OCI-LY1 (cell line): ENCODE measurements at regions not wholly inside any gene's neighbourhood (a gene's known extent, or its start where the extent isn't known, plus 50 kb on each side); places are given as distances from the start of the nearest gene placed in this dataset.

ENCODE experiments used
- H2AFZ ChIP-seq: fragments of 200-600 bp; sonication (generic), shearing (Covaris generic); 2 replicates; pipeline ENCODE4 v1.6.0; 2014; ENCODE audit warnings: antibody characterized with exemption, mild to moderate bottlenecking, low read length
- H3F3A ChIP-seq: fragments of 200-600 bp; sonication (generic), shearing (Covaris generic); 2 replicates; pipeline ENCODE4 v1.6.0; 2014; ENCODE audit warnings: mild to moderate bottlenecking, antibody characterized with exemption, low read length, moderate library complexity; ENCODE audit not compliant: insufficient read depth
- H3K27ac ChIP-seq: fragments of 200-600 bp; sonication (generic); 2 replicates; pipeline ENCODE4 v1.5.1; 2014; ENCODE audit warnings: low read length, mixed run types, mild to moderate bottlenecking, low read depth; ENCODE audit not compliant: poor library complexity, severe bottlenecking
- H3K27me3 ChIP-seq: fragments of 200-600 bp; sonication (generic); 2 replicates; pipeline ENCODE4 v1.6.0; 2014; ENCODE audit warnings: antibody characterized with exemption, mild to moderate bottlenecking, low read length, moderate library complexity; ENCODE audit not compliant: insufficient read depth
- H3K36me3 ChIP-seq: fragments of 200-600 bp; sonication (generic); 2 replicates; pipeline ENCODE4 v1.6.1; 2014; ENCODE audit warnings: mild to moderate bottlenecking, antibody characterized with exemption, low read length, moderate library complexity, mixed read lengths; ENCODE audit not compliant: insufficient read depth
- H3K4me1 ChIP-seq: fragments of 200-600 bp; sonication (generic); 2 replicates; pipeline ENCODE4 v1.5.1; 2014; ENCODE audit warnings: mild to moderate bottlenecking, low read length, moderate library complexity; ENCODE audit not compliant: insufficient read depth, severe bottlenecking
- H3K4me2 ChIP-seq: fragments of 200-600 bp; sonication (generic), shearing (Covaris generic); 2 replicates; pipeline ENCODE4 v1.6.1; 2014; ENCODE audit warnings: low read length
- H3K4me3 ChIP-seq: fragments of 200-600 bp; sonication (generic); 2 replicates; pipeline ENCODE4 v1.5.1; 2014; ENCODE audit warnings: low read length, low read depth, mild to moderate bottlenecking, mixed read lengths; ENCODE audit not compliant: poor library complexity, severe bottlenecking
- H3K79me2 ChIP-seq: fragments of 200-600 bp; shearing (Covaris generic); 2 replicates; pipeline ENCODE4 v1.6.1; 2016; ENCODE audit warnings: mixed run types, low read length, mixed read lengths; ENCODE audit not compliant: insufficient read depth
- H3K9ac ChIP-seq: fragments of 200-600 bp; sonication (generic), shearing (Covaris generic); 2 replicates; pipeline ENCODE4 v1.6.1; 2014; ENCODE audit warnings: mild to moderate bottlenecking, low read length, mixed read lengths
- H3K9me2 ChIP-seq: fragments of 200-600 bp; sonication (generic), shearing (Covaris generic); 2 replicates; pipeline ENCODE4 v1.6.1; 2014; ENCODE audit warnings: low read depth, mild to moderate bottlenecking, low read length, mixed read lengths
- H3K9me3 ChIP-seq: fragments of 200-600 bp; shearing (Covaris generic); 2 replicates; pipeline ENCODE4 v1.6.1; 2014; ENCODE audit warnings: low read length, mixed read lengths
- H4K20me1 ChIP-seq: fragments of 200-600 bp; sonication (generic), shearing (Covaris generic); 2 replicates; pipeline ENCODE4 v1.6.0; 2016; ENCODE audit warnings: mild to moderate bottlenecking, low read length; ENCODE audit not compliant: insufficient read depth
- CTCF ChIP-seq: fragments of 200-600 bp; sonication (generic), shearing (Covaris generic); IDR thresholded peaks from 2 replicates; pipeline ENCODE4 v1.5.1; 2017; ENCODE audit warnings: mild to moderate bottlenecking, antibody characterized with exemption, low read length, moderate library complexity, mixed read lengths
- EZH2 ChIP-seq: fragments of 200-600 bp; sonication (generic), shearing (Covaris generic); IDR thresholded peaks from 2 replicates; pipeline ENCODE4 v1.8.0; 2017; ENCODE audit warnings: borderline replicate concordance, mixed run types, mild to moderate bottlenecking, antibody characterized with exemption, low read length, moderate library complexity, mixed read lengths

- no peaks in the 10 kb centered on the region for H3K9me3 ChIP-seq
- H3K27me3 ChIP-seq = no peaks in the 10 kb centered on the region
- no peaks in the 10 kb centered on the region for H3K79me2 ChIP-seq
- no peak overlapping the region for H3K27ac ChIP-seq
- H3K36me3 ChIP-seq = no peaks in the 10 kb centered on the region
- no peaks in the 10 kb centered on the region for H4K20me1 ChIP-seq
- H3K4me3 ChIP-seq = no peak overlapping the region
- no peak for TF ChIP-seq EZH2
- TF ChIP-seq CTCF = no peak
- no peaks in the 10 kb centered on the region for H3K9me2 ChIP-seq
- no peaks in the 10 kb centered on the region for H3K4me1 ChIP-seq
- H3K4me2 ChIP-seq = no peak overlapping the region
- H3K9ac ChIP-seq = no peak overlapping the region
- H2AFZ ChIP-seq = no peak overlapping the region
- H3F3A ChIP-seq = no peaks in the 10 kb centered on the region
Observed at GRCh38 chr3:64384561-64384960, 159.3 kb upstream of the PRICKLE2 start.

- H3K36me3 ChIP-seq = no peaks in the 10 kb centered on the region
- no peak overlapping the region for H2AFZ ChIP-seq
- no peaks in the 10 kb centered on the region for H3F3A ChIP-seq
- H3K27ac ChIP-seq = no peak overlapping the region
- no peaks in the 10 kb centered on the region for H4K20me1 ChIP-seq
- no peak overlapping the region for H3K9ac ChIP-seq
- H3K4me1 ChIP-seq = no peaks in the 10 kb centered on the region
- H3K79me2 ChIP-seq = no peaks in the 10 kb centered on the region
- H3K9me2 ChIP-seq = no peaks in the 10 kb centered on the region
- H3K4me3 ChIP-seq = no peak overlapping the region
- H3K4me2 ChIP-seq = no peak overlapping the region
- TF ChIP-seq EZH2 (no peak), CTCF (no peak)
- no peaks in the 10 kb centered on the region for H3K9me3 ChIP-seq
- no peaks in the 10 kb centered on the region for H3K27me3 ChIP-seq
Observed at GRCh38 chr3:64382153-64382552, 156.9 kb upstream of the PRICKLE2 start.

GRCh38 chr3:64381367-64381766 is 156.1 kb upstream of the PRICKLE2 start:
- no peaks in the 10 kb centered on the region for H3F3A ChIP-seq
- H3K27me3 ChIP-seq = no peaks in the 10 kb centered on the region
- H3K4me1 ChIP-seq = no peaks in the 10 kb centered on the region
- no peak overlapping the region for H3K4me2 ChIP-seq
- H3K27ac ChIP-seq = no peak overlapping the region
- H3K4me3 ChIP-seq = no peak overlapping the region
- H3K36me3 ChIP-seq = no peaks in the 10 kb centered on the region
- H3K9ac ChIP-seq = no peak overlapping the region
- H4K20me1 ChIP-seq = no peaks in the 10 kb centered on the region
- TF ChIP-seq CTCF = no peak
- TF ChIP-seq EZH2 = no peak
- 0 out of 2 replicates have a peak, but pooled peaks cover 3% of the 10 kb centered on the region for H3K9me3 ChIP-seq
- no peaks in the 10 kb centered on the region for H3K9me2 ChIP-seq
- H2AFZ ChIP-seq = no peak overlapping the region
- no peaks in the 10 kb centered on the region for H3K79me2 ChIP-seq
